ENCODE measurements at regions not wholly inside any gene's neighbourhood (a gene's known extent, or its start where the extent isn't known, plus 50 kb on each side); places are given as distances from the start of the nearest gene placed in this dataset.

GRCh38 chr1:209490013-209490412 is 93.5 kb upstream of the CAMK1G start (continued):
- TF ChIP-seq ZNF629 (tag by site-specific recombination; IDR thresholded peaks at IDR 0.05), result no peak
- TF ChIP-seq ZNF549 (tag by site-specific recombination; IDR thresholded peaks at IDR 0.05), result no peak
- no peak for TF ChIP-seq BCL11A (tag by site-specific recombination; IDR thresholded peaks at IDR 0.05; ENCODE audit: low read depth)
- no peak for TF ChIP-seq ZNF341 (tag by site-specific recombination; IDR thresholded peaks at IDR 0.05; ENCODE audit: low read depth)
- TF ChIP-seq ZNF433 (tag by site-specific recombination; IDR thresholded peaks at IDR 0.05; ENCODE audit: low read depth), result no peak
- no peak for TF ChIP-seq ZFP69B (tag by site-specific recombination; IDR thresholded peaks at IDR 0.05)
- TF ChIP-seq ZBTB20 (tag by site-specific recombination; IDR thresholded peaks at IDR 0.05), result no peak
- no peak for TF ChIP-seq ZNF16 (tag by site-specific recombination; IDR thresholded peaks at IDR 0.05; ENCODE audit: low read depth)
- no peak for TF ChIP-seq ZNF23 (tag by site-specific recombination; IDR thresholded peaks at IDR 0.05; ENCODE audit: borderline replicate concordance)

DNA sequence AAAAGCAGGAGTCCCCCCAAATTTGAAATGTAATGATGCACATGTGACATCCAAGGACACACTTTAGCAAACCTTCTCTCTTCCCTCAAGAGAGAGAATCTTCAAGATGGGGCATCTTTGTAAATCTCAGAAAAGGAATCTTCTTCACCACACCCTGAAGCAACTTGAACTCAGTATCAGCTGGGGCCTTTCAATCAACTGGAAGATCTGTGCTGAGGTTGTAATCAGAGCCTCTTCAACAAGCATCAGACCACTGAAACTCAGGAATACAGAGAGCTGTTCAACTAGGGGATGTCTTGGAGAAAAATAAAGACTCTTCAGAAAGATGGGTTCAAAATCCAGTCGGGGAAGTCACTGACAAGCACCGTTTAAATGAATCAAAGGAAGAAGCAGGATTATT is 92.5 kb upstream of the CAMK1G start:
- no peaks in the 10 kb centered on the region for H3K4me1 ChIP-seq (ENCODE audit: control insufficient read depth, insufficient read depth, low read length)
- no peak for TF ChIP-seq ZNF610 (tag by site-specific recombination; IDR thresholded peaks at IDR 0.05; ENCODE audit: borderline replicate concordance)
- TF ChIP-seq, protein P1, sequence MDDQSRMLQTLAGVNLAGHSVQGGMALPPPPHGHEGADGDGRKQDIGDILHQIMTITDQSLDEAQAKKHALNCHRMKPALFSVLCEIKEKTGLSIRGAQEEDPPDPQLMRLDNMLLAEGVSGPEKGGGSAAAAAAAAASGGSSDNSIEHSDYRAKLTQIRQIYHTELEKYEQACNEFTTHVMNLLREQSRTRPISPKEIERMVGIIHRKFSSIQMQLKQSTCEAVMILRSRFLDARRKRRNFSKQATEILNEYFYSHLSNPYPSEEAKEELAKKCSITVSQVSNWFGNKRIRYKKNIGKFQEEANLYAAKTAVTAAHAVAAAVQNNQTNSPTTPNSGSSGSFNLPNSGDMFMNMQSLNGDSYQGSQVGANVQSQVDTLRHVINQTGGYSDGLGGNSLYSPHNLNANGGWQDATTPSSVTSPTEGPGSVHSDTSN (CRISPR knock-in tag; IDR thresholded peaks at IDR 0.05), result no peak
- no peak for TF ChIP-seq ZNF571 (tag by site-specific recombination; IDR thresholded peaks at IDR 0.05)
- TF ChIP-seq ZNF138 (tag by site-specific recombination; IDR thresholded peaks at IDR 0.05; ENCODE audit: borderline replicate concordance), result no peak
- TF ChIP-seq ZNF350 (tag by site-specific recombination; IDR thresholded peaks at IDR 0.05), result no peak
- no peak for TF ChIP-seq ZNF624 (tag by site-specific recombination; IDR thresholded peaks at IDR 0.05)
- no peak for TF ChIP-seq ZNF146 (tag by site-specific recombination; IDR thresholded peaks at IDR 0.05)
- no peak for TF ChIP-seq ZNF777 (tag by site-specific recombination; IDR thresholded peaks at IDR 0.05; ENCODE audit: borderline replicate concordance)
- TF ChIP-seq, protein P2, sequence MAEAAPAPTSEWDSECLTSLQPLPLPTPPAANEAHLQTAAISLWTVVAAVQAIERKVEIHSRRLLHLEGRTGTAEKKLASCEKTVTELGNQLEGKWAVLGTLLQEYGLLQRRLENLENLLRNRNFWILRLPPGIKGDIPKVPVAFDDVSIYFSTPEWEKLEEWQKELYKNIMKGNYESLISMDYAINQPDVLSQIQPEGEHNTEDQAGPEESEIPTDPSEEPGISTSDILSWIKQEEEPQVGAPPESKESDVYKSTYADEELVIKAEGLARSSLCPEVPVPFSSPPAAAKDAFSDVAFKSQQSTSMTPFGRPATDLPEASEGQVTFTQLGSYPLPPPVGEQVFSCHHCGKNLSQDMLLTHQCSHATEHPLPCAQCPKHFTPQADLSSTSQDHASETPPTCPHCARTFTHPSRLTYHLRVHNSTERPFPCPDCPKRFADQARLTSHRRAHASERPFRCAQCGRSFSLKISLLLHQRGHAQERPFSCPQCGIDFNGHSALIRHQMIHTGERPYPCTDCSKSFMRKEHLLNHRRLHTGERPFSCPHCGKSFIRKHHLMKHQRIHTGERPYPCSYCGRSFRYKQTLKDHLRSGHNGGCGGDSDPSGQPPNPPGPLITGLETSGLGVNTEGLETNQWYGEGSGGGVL (tag by site-specific recombination; IDR thresholded peaks at IDR 0.05), result no peak
- no peak for TF ChIP-seq ZNF292 (tag by site-specific recombination; IDR thresholded peaks at IDR 0.05; ENCODE audit: borderline replicate concordance, low read depth)
- TF ChIP-seq ZNF561 (tag by site-specific recombination; IDR thresholded peaks at IDR 0.05; ENCODE audit: borderline replicate concordance), result no peak
- no peak for TF ChIP-seq HOXC10 (CRISPR knock-in tag; IDR thresholded peaks at IDR 0.05)
- TF ChIP-seq, protein P3, sequence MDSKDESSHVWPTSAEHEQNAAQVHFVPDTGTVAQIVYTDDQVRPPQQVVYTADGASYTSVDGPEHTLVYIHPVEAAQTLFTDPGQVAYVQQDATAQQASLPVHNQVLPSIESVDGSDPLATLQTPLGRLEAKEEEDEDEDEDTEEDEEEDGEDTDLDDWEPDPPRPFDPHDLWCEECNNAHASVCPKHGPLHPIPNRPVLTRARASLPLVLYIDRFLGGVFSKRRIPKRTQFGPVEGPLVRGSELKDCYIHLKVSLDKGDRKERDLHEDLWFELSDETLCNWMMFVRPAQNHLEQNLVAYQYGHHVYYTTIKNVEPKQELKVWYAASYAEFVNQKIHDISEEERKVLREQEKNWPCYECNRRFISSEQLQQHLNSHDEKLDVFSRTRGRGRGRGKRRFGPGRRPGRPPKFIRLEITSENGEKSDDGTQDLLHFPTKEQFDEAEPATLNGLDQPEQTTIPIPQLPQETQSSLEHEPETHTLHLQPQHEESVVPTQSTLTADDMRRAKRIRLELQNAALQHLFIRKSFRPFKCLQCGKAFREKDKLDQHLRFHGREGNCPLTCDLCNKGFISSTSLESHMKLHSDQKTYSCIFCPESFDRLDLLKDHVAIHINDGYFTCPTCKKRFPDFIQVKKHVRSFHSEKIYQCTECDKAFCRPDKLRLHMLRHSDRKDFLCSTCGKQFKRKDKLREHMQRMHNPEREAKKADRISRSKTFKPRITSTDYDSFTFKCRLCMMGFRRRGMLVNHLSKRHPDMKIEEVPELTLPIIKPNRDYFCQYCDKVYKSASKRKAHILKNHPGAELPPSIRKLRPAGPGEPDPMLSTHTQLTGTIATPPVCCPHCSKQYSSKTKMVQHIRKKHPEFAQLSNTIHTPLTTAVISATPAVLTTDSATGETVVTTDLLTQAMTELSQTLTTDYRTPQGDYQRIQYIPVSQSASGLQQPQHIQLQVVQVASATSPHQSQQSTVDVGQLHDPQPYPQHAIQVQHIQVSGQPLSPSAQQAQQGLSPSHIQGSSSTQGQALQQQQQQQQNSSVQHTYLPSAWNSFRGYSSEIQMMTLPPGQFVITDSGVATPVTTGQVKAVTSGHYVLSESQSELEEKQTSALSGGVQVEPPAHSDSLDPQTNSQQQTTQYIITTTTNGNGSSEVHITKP (tag by site-specific recombination; IDR thresholded peaks at IDR 0.05), result no peak
- TF ChIP-seq ZNF37A (tag by site-specific recombination; IDR thresholded peaks at IDR 0.05), result no peak
- no peak for TF ChIP-seq BCL11A (tag by site-specific recombination; IDR thresholded peaks at IDR 0.05; ENCODE audit: low read depth)
- TF ChIP-seq, protein P4, sequence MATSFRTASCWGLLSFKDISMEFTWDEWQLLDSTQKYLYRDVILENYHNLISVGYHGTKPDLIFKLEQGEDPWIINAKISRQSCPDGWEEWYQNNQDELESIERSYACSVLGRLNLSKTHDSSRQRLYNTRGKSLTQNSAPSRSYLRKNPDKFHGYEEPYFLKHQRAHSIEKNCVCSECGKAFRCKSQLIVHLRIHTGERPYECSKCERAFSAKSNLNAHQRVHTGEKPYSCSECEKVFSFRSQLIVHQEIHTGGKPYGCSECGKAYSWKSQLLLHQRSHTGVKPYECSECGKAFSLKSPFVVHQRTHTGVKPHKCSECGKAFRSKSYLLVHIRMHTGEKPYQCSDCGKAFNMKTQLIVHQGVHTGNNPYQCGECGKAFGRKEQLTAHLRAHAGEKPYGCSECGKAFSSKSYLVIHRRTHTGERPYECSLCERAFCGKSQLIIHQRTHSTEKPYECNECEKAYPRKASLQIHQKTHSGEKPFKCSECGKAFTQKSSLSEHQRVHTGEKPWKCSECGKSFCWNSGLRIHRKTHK (tag by site-specific recombination; IDR thresholded peaks at IDR 0.05), result no peak
- no peak for TF ChIP-seq ZNF514 (tag by site-specific recombination; IDR thresholded peaks at IDR 0.05)
- no peak for TF ChIP-seq ZNF16 (tag by site-specific recombination; IDR thresholded peaks at IDR 0.05; ENCODE audit: low read depth)
- H3K9me3 ChIP-seq (ENCODE audit: control insufficient read depth, insufficient read depth, low read depth, low read length), result no peaks in the 10 kb centered on the region; the same call in 1 of the 2 replicates
- H3K36me3 ChIP-seq (ENCODE audit: control insufficient read depth in 2 of 2, insufficient read depth in 1 of 2, low read length in 2 of 2), result no peaks in the 10 kb centered on the region
- ChIA-PET POLR2A (no interaction called here), CTCF (interaction anchor here (0.6 to 3.0 kb wide), 8 partner anchors 22 to 288 kb away, joined by 3 to 13 read pairs (median 4); no protein-coding TSS in a partner anchor)
- H3K27ac ChIP-seq (ENCODE audit: extremely low read depth, low read depth, low read length), result no peak overlapping the region
- H3K4me3 ChIP-seq (ENCODE audit: low read depth, low read length), result no peak overlapping the region
